A549 (cell line): ENCODE measurements at regions not wholly inside any gene's neighbourhood (a gene's known extent, or its start where the extent isn't known, plus 50 kb on each side); places are given as distances from the start of the nearest gene placed in this dataset.

Experiments used
- BHLHE40 ChIP-seq: IDR thresholded peaks from 2 replicates; pipeline ENCODE4 v1.6.1; 2012; ENCODE audit warnings: low read depth, low read length, inconsistent platforms
- CBX8 ChIP-seq: fragments of 200-600 bp; sonication (generic); IDR thresholded peaks from 2 replicates; pipeline ENCODE4 v1.6.1; 2016
- CEBPB ChIP-seq, 2 experiments: fragments of >200 bp in 1 of 2; sonication (Bioruptor Twin) in 1 of 2; formaldehyde crosslinking in 1 of 2; IDR thresholded peaks; 2 replicates each; pipeline ENCODE4 v1.6.1; 2012 to 2016
- JUN ChIP-seq, 2 experiments: fragments of >200 bp; sonication (Bioruptor Twin); formaldehyde crosslinking; IDR thresholded peaks; 2 replicates in 1 of 2; 3 replicates in 1 of 2; pipeline ENCODE4 v1.6.1; 2016 to 2017
- JUNB ChIP-seq: fragments of >200 bp; sonication (Bioruptor Twin); formaldehyde crosslinking; IDR thresholded peaks from 2 replicates; pipeline ENCODE4 v1.6.1; 2016
- MAFK ChIP-seq: fragments of 450-650 bp; IDR thresholded peaks from 2 replicates; pipeline ENCODE4 v1.6.1; 2014; ENCODE audit not compliant: partially characterized antibody
- RAD21 ChIP-seq, 2 experiments: fragments of >200 bp in 1 of 2; sonication (Bioruptor Twin) in 1 of 2; formaldehyde crosslinking in 1 of 2; IDR thresholded peaks in 1 of 2; conservative IDR thresholded peaks in 1 of 2; 2 replicates in 1 of 2; 3 replicates in 1 of 2; pipeline ENCODE4 v1.6.1; 2012 to 2018; ENCODE audit warnings: inconsistent platforms in 1 of 2
- TF ChIP-seq, protein P1 (sequence below): IDR thresholded peaks from 2 replicates; pipeline ENCODE4 v1.6.1; 2012; ENCODE audit warnings: low read depth, borderline replicate concordance
- TF ChIP-seq, protein P2 (sequence below): fragments of >200 bp; sonication (Bioruptor Twin); formaldehyde crosslinking; IDR thresholded peaks from 3 replicates; pipeline ENCODE4 v1.5.1; 2016
- TF ChIP-seq, protein P3 (sequence below): fragments of 150-350 bp; IDR thresholded peaks from 2 replicates; pipeline ENCODE4 v1.6.1; 2014; ENCODE audit warnings: low read depth, mild to moderate bottlenecking, low read length
- TF ChIP-seq, protein P4 (sequence below): fragments of >200 bp; sonication (Bioruptor Twin); formaldehyde crosslinking; IDR thresholded peaks from 3 replicates; pipeline ENCODE4 v1.6.1; 2016
- TF ChIP-seq, protein P5 (sequence below): fragments of 200-600 bp; sonication (generic); IDR thresholded peaks from 2 replicates; pipeline ENCODE4 v1.6.1; 2016; ENCODE audit warnings: antibody characterized with exemption, mild to moderate bottlenecking, moderate library complexity

DNA sequence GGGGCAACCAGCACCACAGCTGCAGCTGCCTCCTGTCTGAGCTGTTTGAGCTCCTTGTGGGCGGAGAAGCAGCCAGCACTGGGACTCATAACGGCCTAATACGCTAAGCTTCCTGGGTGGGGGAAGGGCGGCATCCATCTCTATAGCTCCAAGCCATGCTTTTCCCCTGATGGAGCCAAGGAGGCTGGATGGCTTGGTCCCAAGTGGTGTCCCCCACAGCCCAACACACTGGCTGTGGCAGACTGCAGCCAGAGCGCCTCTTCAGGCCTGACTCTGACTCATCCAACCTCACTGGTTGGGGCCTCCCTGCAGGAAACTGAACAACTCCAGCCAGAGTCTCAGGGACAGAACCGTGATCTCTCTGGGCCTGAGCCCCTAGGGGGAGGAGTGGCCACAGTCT lies 537.3 kb downstream of the SUCLA2 start:
- TF ChIP-seq, protein P1, sequence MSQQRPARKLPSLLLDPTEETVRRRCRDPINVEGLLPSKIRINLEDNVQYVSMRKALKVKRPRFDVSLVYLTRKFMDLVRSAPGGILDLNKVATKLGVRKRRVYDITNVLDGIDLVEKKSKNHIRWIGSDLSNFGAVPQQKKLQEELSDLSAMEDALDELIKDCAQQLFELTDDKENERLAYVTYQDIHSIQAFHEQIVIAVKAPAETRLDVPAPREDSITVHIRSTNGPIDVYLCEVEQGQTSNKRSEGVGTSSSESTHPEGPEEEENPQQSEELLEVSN: no peak
- TF ChIP-seq, protein P2, sequence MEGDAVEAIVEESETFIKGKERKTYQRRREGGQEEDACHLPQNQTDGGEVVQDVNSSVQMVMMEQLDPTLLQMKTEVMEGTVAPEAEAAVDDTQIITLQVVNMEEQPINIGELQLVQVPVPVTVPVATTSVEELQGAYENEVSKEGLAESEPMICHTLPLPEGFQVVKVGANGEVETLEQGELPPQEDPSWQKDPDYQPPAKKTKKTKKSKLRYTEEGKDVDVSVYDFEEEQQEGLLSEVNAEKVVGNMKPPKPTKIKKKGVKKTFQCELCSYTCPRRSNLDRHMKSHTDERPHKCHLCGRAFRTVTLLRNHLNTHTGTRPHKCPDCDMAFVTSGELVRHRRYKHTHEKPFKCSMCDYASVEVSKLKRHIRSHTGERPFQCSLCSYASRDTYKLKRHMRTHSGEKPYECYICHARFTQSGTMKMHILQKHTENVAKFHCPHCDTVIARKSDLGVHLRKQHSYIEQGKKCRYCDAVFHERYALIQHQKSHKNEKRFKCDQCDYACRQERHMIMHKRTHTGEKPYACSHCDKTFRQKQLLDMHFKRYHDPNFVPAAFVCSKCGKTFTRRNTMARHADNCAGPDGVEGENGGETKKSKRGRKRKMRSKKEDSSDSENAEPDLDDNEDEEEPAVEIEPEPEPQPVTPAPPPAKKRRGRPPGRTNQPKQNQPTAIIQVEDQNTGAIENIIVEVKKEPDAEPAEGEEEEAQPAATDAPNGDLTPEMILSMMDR: no peak
- TF ChIP-seq CBX8 (no peak), JUNB (no peak), RAD21 (conservative IDR thresholded peaks at IDR 0.05 in 1 of 2, IDR thresholded peaks at IDR 0.05 in 1 of 2) (no peak), JUN (IDR thresholded peaks at IDR 0.05) (no peak), CEBPB (IDR thresholded peaks at IDR 0.05) (no peak), BHLHE40 (no peak), MAFK (no peak)
- TF ChIP-seq, protein P3, sequence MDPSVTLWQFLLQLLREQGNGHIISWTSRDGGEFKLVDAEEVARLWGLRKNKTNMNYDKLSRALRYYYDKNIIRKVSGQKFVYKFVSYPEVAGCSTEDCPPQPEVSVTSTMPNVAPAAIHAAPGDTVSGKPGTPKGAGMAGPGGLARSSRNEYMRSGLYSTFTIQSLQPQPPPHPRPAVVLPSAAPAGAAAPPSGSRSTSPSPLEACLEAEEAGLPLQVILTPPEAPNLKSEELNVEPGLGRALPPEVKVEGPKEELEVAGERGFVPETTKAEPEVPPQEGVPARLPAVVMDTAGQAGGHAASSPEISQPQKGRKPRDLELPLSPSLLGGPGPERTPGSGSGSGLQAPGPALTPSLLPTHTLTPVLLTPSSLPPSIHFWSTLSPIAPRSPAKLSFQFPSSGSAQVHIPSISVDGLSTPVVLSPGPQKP: no peak
- TF ChIP-seq, protein P4, sequence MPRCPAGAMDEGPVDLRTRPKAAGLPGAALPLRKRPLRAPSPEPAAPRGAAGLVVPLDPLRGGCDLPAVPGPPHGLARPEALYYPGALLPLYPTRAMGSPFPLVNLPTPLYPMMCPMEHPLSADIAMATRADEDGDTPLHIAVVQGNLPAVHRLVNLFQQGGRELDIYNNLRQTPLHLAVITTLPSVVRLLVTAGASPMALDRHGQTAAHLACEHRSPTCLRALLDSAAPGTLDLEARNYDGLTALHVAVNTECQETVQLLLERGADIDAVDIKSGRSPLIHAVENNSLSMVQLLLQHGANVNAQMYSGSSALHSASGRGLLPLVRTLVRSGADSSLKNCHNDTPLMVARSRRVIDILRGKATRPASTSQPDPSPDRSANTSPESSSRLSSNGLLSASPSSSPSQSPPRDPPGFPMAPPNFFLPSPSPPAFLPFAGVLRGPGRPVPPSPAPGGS: no peak
- TF ChIP-seq, protein P5, sequence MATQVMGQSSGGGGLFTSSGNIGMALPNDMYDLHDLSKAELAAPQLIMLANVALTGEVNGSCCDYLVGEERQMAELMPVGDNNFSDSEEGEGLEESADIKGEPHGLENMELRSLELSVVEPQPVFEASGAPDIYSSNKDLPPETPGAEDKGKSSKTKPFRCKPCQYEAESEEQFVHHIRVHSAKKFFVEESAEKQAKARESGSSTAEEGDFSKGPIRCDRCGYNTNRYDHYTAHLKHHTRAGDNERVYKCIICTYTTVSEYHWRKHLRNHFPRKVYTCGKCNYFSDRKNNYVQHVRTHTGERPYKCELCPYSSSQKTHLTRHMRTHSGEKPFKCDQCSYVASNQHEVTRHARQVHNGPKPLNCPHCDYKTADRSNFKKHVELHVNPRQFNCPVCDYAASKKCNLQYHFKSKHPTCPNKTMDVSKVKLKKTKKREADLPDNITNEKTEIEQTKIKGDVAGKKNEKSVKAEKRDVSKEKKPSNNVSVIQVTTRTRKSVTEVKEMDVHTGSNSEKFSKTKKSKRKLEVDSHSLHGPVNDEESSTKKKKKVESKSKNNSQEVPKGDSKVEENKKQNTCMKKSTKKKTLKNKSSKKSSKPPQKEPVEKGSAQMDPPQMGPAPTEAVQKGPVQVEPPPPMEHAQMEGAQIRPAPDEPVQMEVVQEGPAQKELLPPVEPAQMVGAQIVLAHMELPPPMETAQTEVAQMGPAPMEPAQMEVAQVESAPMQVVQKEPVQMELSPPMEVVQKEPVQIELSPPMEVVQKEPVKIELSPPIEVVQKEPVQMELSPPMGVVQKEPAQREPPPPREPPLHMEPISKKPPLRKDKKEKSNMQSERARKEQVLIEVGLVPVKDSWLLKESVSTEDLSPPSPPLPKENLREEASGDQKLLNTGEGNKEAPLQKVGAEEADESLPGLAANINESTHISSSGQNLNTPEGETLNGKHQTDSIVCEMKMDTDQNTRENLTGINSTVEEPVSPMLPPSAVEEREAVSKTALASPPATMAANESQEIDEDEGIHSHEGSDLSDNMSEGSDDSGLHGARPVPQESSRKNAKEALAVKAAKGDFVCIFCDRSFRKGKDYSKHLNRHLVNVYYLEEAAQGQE: no peak
